ENCODE measurements at regions not wholly inside any gene's neighbourhood (a gene's known extent, or its start where the extent isn't known, plus 50 kb on each side); places are given as distances from the start of the nearest gene placed in this dataset.

- no peak overlapping the region for H3K4me3 ChIP-seq (ENCODE audit: low read depth, low read length)
- no peak for DNase-seq (ENCODE audit: low read depth)
- no peak for TF ChIP-seq CTCF (conservative IDR thresholded peaks at IDR 0.05; ENCODE audit: low read depth, low read length)
These were observed 187.7 kb upstream of the DCN start for GRCh38 chr12:91370086-91370868.

- DNase-seq (ENCODE audit: low read depth) = no peak
- no peak for TF ChIP-seq CTCF (conservative IDR thresholded peaks at IDR 0.05; ENCODE audit: low read depth, low read length)
- no peak overlapping the region for H3K4me3 ChIP-seq (ENCODE audit: low read depth, low read length)
These were observed 186.0 kb upstream of the DCN start for GRCh38 chr12:91368613-91369012.

GRCh38 chr12:91367234-91367849, 184.7 kb upstream of the DCN start:
- no peak overlapping the region for H3K4me3 ChIP-seq (ENCODE audit: low read depth, low read length)
- no peak for DNase-seq (ENCODE audit: low read depth)
- TF ChIP-seq CTCF (conservative IDR thresholded peaks at IDR 0.05; ENCODE audit: low read depth, low read length) = peak; percentile 60

- H3K4me3 ChIP-seq (ENCODE audit: low read depth, low read length) = no peak overlapping the region
- no peak for TF ChIP-seq CTCF (conservative IDR thresholded peaks at IDR 0.05; ENCODE audit: low read depth, low read length)
- DNase-seq (ENCODE audit: low read depth) = no peak
These were observed 182.0 kb upstream of the DCN start for GRCh38 chr12:91364471-91365184.

- no peak for DNase-seq (ENCODE audit: low read depth)
- peak; percentile 57 for TF ChIP-seq CTCF (conservative IDR thresholded peaks at IDR 0.05; ENCODE audit: low read depth, low read length)
- peak overlapping the region; percentile 10 for H3K4me3 ChIP-seq (ENCODE audit: low read depth, low read length)
These were observed 179.2 kb upstream of the DCN start for GRCh38 chr12:91361864-91362263.

GRCh38 chr12:91357381-91357780, 174.8 kb upstream of the DCN start:
- TF ChIP-seq CTCF (conservative IDR thresholded peaks at IDR 0.05; ENCODE audit: low read depth, low read length) = no peak
- DNase-seq (ENCODE audit: low read depth) = no peak
- H3K4me3 ChIP-seq (ENCODE audit: low read depth, low read length) = no peak overlapping the region
